Right cardiac atrium (tissue), 5 donors: ENCODE measurements at regions not wholly inside any gene's neighbourhood (a gene's known extent, or its start where the extent isn't known, plus 50 kb on each side); places are given as distances from the start of the nearest gene placed in this dataset.
A peak's percentile ranks its signal among the peaks of the same experiment; 100 is the strongest.
"Not testable (repeated sequence)": the region's sequence is repeated elsewhere in the genome, so short reads cannot be mapped to it uniquely, and the experiment has no call there.

Source experiments
- ATAC-seq, 2 donors: fragments of 200-7000 bp; cut with Tn5 transposase; one replicate each; pipeline versions ENCODE4 v1.8.0 to v1.9.1; 2020; ENCODE audit warnings: moderate library complexity in 2 of 2, mild to moderate bottlenecking in 1 of 2
- DNase-seq, 3 donors: peaks; one replicate each; pipeline ENCODE4 v3.0.0-alpha.2; 2020
- H3K27ac ChIP-seq: one replicate; pipeline ENCODE4 v1.5.1; 2013; ENCODE audit warnings: mild to moderate bottlenecking, low read length, control low read depth, moderate library complexity
- H3K27me3 ChIP-seq: one replicate; pipeline ENCODE4 v1.6.1; 2013; ENCODE audit not compliant: control insufficient read depth, insufficient read depth
- H3K4me1 ChIP-seq: one replicate; pipeline ENCODE4 v1.6.1; 2013; ENCODE audit warnings: low read length; ENCODE audit not compliant: control insufficient read depth, insufficient read depth
- H3K4me3 ChIP-seq: one replicate; pipeline ENCODE4 v1.5.1; 2013; ENCODE audit warnings: low read length, control low read depth
- H3K9me3 ChIP-seq: one replicate; pipeline ENCODE4 v1.6.1; 2013; ENCODE audit warnings: low read length; ENCODE audit not compliant: control insufficient read depth
- WGBS: extraction: QIAGEN DNeasy Blood & Tissue Kit; methylation state at CpG from one replicate; pipeline ENCODE4 v1.1.7; 2013; 5-methylcytosine and 5-hydroxymethylcytosine counted together
- intact Hi-C, 4 donors: fragments of 100-400 bp; cut with DNase I; formaldehyde crosslinking; loops; one replicate each; pipeline versions ENCODE4 v1.11.0 to v1.14.0; 2022 to 2023
- donor health status: healthy with polysubstance abuse.
- donor health status: DM: no; HTN: yes; CAD: no.
- donor health status: DM: no; HTN: no; CAD: no.
- donor health status: DM: no; HTN: yes; CAD: no; lungs with severe emphysema.
- donor health status: DM: yes; HTN: yes; CAD: no.

DNA sequence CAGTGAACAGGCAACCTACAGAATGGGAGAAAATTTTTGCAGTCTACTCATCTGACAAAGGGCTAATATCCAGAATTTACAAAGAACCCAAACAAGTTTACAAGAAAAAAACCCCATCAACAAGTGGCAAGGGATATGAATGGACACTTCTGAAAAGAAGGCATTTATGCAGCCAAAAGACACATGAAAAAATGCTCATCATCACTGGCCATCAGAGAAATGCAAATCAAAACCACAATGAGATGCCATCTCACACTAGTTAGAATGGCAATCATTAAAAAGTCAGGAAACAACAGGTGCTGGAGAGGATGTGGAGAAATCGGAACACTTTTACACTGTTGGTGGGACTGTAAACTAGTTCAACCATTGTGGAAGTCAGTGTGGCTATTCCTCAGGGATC is 80.3 kb downstream of the ZNF474 start:
- DNase-seq, H3K27me3 ChIP-seq, ATAC-seq, H3K9me3 ChIP-seq, H3K4me3 ChIP-seq, intact Hi-C loops, H3K27ac ChIP-seq, H3K4me1 ChIP-seq: not testable (repeated sequence)
- WGBS, result 86% methylated on average over 1 of the region's 1 CpG

DNA sequence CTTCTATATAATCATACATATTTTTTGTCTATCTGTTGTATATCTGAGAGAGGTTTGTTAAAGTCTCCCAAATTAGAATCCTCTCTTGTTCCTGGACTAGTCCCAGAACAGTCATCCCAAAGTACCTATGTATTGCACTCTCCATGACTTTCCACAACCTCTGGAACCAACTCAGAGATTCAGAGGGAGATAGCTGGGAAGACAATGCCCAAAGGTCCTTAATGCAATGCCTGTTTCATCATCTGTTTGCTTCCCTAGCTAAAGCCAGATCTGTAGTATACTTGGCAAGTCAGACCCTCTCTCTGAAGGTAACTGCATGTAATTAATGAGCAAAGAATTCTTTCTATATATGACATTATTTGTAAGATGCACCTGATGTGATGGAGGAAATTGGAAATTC is 89.4 kb downstream of the ZNF474 start:
- intact Hi-C loops, result no loop called here
- H3K27ac ChIP-seq, result no peak overlapping the region
- ATAC-seq (no peak), DNase-seq (no peak)
- H3K27me3 ChIP-seq, result no peaks in the 10 kb centered on the region
- no peaks in the 10 kb centered on the region for H3K9me3 ChIP-seq
- H3K4me1 ChIP-seq, result no peaks in the 10 kb centered on the region
- no peak overlapping the region for H3K4me3 ChIP-seq

GRCh38 chr5:122219436-122220166 is 90.3 kb downstream of the ZNF474 start:
- H3K9me3 ChIP-seq, result no peaks in the 10 kb centered on the region
- no peaks in the 10 kb centered on the region for H3K27me3 ChIP-seq
- H3K27ac ChIP-seq, result no peak overlapping the region
- ATAC-seq (peak in 1 of 2 donors; percentile 46), DNase-seq (peak in 1 of 3 donors; percentile 32)
- WGBS, result 71% methylated on average over 8 of the region's 8 CpGs
- H3K4me3 ChIP-seq, result no peak overlapping the region
- H3K4me1 ChIP-seq, result no peaks in the 10 kb centered on the region
- intact Hi-C loops, result no loop called here

DNA sequence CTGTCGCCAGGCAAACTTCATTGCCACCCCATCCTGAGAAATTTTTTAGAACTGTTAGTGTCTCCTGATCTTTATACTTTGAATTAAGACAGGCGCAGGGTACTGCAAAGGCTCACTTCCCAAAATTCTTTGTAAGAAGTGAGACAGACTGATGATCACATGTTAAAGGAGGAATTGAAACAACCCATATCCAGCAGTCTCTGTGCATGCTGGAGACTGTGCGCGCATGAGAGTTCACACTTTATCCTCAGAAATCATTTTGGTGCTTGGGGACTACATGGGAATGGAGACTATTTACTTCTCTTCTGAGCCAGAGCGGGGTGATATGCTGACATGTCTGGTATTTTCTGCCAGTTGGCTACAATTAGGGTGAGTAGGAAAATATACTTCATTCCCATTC is 91.2 kb downstream of the ZNF474 start:
- DNase-seq (peak; percentile 15 to 64 (median 35)), ATAC-seq (peak; percentile 77 to 92)

GRCh38 chr5:122221857-122222256 is 90.2 kb upstream of the SNCAIP start:
- no peak overlapping the region for H3K27ac ChIP-seq
- H3K9me3 ChIP-seq, result no peaks in the 10 kb centered on the region
- H3K4me1 ChIP-seq, result no peaks in the 10 kb centered on the region
- DNase-seq (no peak), ATAC-seq (no peak)
- no peak overlapping the region for H3K4me3 ChIP-seq
- intact Hi-C loops, result no loop called here
- no peaks in the 10 kb centered on the region for H3K27me3 ChIP-seq
- 88% methylated on average over 5 of the region's 5 CpGs for WGBS

More for the DNA sequence above, 91.2 kb downstream of the ZNF474 start:
- Histone ChIP-seq H3K4me1 (no peaks in the 10 kb centered on the region), H3K27me3 (no peaks in the 10 kb centered on the region), H3K9me3 (no peaks in the 10 kb centered on the region), H3K27ac (no peak overlapping the region), H3K4me3 (no peak overlapping the region)
- 70% methylated on average over 5 of the region's 5 CpGs for WGBS
- intact Hi-C loops, result no loop called here

DNA sequence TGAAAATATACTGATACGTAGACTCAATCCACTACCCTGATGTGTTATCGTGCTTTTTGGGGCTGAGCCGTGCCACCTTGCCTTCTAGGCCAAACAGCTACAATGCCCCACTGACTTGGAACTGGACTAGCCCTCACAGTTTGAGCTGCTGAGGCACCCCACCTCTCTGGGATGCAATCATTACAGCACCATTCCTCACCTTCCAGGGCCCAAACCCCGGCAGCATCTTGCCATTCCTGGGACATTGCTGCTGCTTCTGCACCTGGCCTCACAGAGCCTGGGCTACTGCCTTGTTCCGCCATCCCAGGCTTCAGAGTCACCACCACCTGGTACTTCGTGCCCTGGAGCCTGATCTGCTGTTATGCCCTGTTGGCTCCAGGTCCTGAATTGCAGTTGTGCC is 89.5 kb upstream of the SNCAIP start:
- intact Hi-C loops, result no loop called here
- DNase-seq, result peak in 1 of 3 donors; percentile 37
- no peaks in the 10 kb centered on the region for H3K9me3 ChIP-seq
- 95% methylated on average over 6 of the region's 6 CpGs for WGBS
- no peak overlapping the region for H3K27ac ChIP-seq
- H3K27me3 ChIP-seq, result no peaks in the 10 kb centered on the region
- no peak for ATAC-seq
- H3K4me1 ChIP-seq, result no peaks in the 10 kb centered on the region
- no peak overlapping the region for H3K4me3 ChIP-seq

GRCh38 chr5:122228728-122229392 is 83.2 kb upstream of the SNCAIP start:
- DNase-seq (no peak), ATAC-seq (no peak)
- Histone ChIP-seq H3K4me1 (no peaks in the 10 kb centered on the region), H3K9me3 (no peaks in the 10 kb centered on the region), H3K4me3 (no peak overlapping the region), H3K27me3 (no peaks in the 10 kb centered on the region), H3K27ac (no peak overlapping the region)
- intact Hi-C loops, result no loop called here
- WGBS, result 91% methylated on average over 11 of the region's 11 CpGs

DNA sequence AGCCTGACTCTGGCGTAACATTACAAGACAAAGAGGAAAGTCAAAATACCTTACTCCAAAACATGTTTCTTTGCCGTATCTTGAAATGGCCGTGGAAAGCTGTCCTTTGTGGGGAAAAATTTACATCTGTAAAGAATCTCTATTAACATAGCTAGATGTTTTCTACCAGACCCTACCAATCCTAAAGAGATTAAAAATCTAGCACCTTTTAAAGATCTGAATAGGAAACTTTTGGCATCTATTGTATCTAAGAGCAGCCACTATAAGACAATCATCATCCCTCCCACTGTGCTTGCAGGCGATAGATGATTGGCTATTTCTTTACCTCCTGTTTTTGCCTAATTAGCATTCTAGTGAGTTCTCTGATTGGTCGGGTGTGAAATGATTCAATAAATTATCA is 82.5 kb upstream of the SNCAIP start:
- no peak overlapping the region for H3K4me3 ChIP-seq
- H3K9me3 ChIP-seq, result no peaks in the 10 kb centered on the region
- ATAC-seq (no peak), DNase-seq (no peak)
- intact Hi-C loops, result no loop called here
- no peaks in the 10 kb centered on the region for H3K4me1 ChIP-seq
- no peak overlapping the region for H3K27ac ChIP-seq
- WGBS, result 94% methylated on average over 5 of the region's 5 CpGs
- no peaks in the 10 kb centered on the region for H3K27me3 ChIP-seq

DNA sequence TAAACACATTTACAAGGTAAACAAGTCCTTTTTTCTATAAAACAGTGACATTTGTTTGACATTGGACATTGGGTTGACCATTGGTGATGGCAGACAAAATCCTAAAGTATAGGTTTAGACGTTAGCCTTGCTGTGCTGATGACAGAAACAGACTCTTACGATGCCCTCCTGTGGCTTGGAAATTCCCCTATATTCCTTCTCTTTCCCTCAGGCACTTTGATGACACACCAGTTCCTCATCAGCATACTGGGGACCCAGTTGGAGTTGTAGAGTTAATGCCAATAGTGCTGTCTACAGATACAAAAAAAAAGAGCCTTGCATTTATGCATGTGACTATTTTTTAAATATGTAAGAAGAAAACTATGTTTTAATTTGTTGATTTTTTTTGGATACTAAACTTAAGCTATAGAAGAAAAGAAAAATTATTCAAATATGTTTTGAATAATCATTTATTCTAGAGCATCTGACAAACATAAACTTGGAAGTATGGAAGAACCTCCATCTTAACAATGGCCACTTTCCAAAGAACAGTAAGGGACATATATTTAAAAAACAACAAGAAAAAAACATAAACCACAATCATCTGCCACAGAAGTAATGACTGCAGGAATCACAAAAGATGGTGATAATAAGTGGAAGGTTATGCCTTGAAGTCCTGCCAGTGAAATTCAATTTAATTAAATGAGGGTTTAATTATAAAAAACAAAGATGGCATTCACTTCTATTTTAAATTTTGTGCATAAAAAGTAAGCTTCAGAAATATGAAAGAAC is 75.6 kb upstream of the SNCAIP start:
- H3K4me3 ChIP-seq, result no peak overlapping the region
- no peaks in the 10 kb centered on the region for H3K27me3 ChIP-seq
- no peaks in the 10 kb centered on the region for H3K9me3 ChIP-seq
- ATAC-seq (no peak), DNase-seq (no peak)
- WGBS, result 73% methylated on average over 2 of the region's 2 CpGs
- no peaks in the 10 kb centered on the region for H3K4me1 ChIP-seq
- intact Hi-C loops, result no loop called here
- H3K27ac ChIP-seq, result no peak overlapping the region

DNA sequence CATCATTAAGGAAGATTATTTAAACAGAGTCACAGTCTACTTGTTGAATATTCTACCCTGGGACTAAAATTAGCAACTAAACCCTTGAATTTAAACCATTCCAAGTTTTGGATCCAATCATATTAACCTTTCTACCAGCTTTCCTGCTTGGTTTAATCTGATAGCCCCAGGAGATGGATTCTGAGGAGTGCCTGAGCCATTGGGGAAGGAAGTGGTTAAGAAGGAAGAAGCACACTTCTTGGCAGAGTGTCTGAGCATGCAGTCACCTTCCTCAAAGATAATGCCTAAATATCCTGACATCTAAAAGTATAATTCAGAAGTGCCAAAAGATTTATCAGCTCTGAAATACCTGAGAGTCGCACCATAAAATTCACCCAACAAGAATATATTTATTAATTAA is 74.1 kb upstream of the SNCAIP start:
- Histone ChIP-seq H3K4me1 (no peaks in the 10 kb centered on the region), H3K9me3 (no peaks in the 10 kb centered on the region), H3K27me3 (no peaks in the 10 kb centered on the region), H3K27ac (no peak overlapping the region), H3K4me3 (no peak overlapping the region)
- DNase-seq, result no peak
- ATAC-seq, result no peak
- WGBS, result 47% methylated on average over 1 of the region's 1 CpG
- intact Hi-C loops, result no loop called here

GRCh38 chr5:122252319-122252718 is 59.7 kb upstream of the SNCAIP start:
- no peaks in the 10 kb centered on the region for H3K4me1 ChIP-seq
- ATAC-seq, result no peak
- no peak overlapping the region for H3K27ac ChIP-seq
- intact Hi-C loops, result no loop called here
- no peak overlapping the region for H3K4me3 ChIP-seq
- H3K27me3 ChIP-seq, result no peaks in the 10 kb centered on the region
- H3K9me3 ChIP-seq, result no peaks in the 10 kb centered on the region
- DNase-seq, result no peak
- 52% methylated on average over 4 of the region's 4 CpGs for WGBS
